ENCODE measurements at regions not wholly inside any gene's neighbourhood (a gene's known extent, or its start where the extent isn't known, plus 50 kb on each side); places are given as distances from the start of the nearest gene placed in this dataset.

DNA sequence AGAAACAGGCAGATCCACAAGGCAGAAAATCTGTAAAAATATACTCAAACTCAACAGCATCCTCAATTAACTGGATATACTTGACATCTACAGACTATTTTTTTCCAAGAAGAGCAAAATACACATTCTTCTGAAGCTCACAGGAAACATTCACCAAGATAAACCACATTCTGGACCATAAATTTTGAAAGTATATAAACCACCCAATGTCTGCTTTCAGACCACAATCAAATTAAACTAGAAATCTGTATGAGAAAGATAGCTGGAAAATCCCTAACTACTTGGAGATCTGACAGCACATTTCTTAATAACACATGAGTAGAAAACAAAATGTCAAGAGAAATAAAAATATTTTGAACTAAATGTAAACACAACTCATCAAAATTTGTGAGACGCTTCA, 195.5 kb downstream of the ERMARD start:
- no peak overlapping the region for H2AK5ac ChIP-seq (ENCODE audit: low read length, severe bottlenecking)
- H3K9ac ChIP-seq (ENCODE audit: low read length): no peak overlapping the region
- H2BK5ac ChIP-seq (ENCODE audit: low read depth, low read length, poor library complexity, severe bottlenecking): no peak overlapping the region
- DNase-seq: no peak
- no peak overlapping the region for H2BK120ac ChIP-seq (ENCODE audit: low read depth, low read length)
- H3K79me1 ChIP-seq (replicated peaks; ENCODE audit: low read length, poor library complexity, severe bottlenecking): no peaks in the 10 kb centered on the region
- H4K8ac ChIP-seq (ENCODE audit: low read length): no peak overlapping the region
- H2BK12ac ChIP-seq (ENCODE audit: low read length in 2 of 2): no peak overlapping the region
- H2BK15ac ChIP-seq (ENCODE audit: low read depth, poor library complexity, severe bottlenecking): no peak overlapping the region
- no peak overlapping the region for H3K18ac ChIP-seq (ENCODE audit: low read depth in 1 of 2, low read length in 2 of 2)
- H3K14ac ChIP-seq (ENCODE audit: low read length in 2 of 2): no peak overlapping the region
- 60% methylated on average over 1 of the region's 1 CpG for WGBS
- no peak overlapping the region for H3K4me2 ChIP-seq (ENCODE audit: low read length, poor library complexity, severe bottlenecking)
- H3K4me3 ChIP-seq (ENCODE audit: insufficient read depth in 1 of 2, low read depth in 1 of 2, low read length in 2 of 2): no peak overlapping the region
- H3K9me3 ChIP-seq (ENCODE audit: control insufficient read depth, low read length): peaks cover 14% of the 10 kb centered on the region
- H3K27me3 ChIP-seq (ENCODE audit: control insufficient read depth in 1 of 2, insufficient read depth in 1 of 2, low read length in 2 of 2): peaks cover 0 to 7% of the 10 kb centered on the region in 2 experiments
- H3K4me1 ChIP-seq (ENCODE audit: control insufficient read depth, insufficient read depth, low read depth, low read length): no peaks in the 10 kb centered on the region
- no peak overlapping the region for H2AFZ ChIP-seq (ENCODE audit: low read depth, low read length)
- no peaks in the 10 kb centered on the region for H3K36me3 ChIP-seq (ENCODE audit: control insufficient read depth in 1 of 2, insufficient read depth in 2 of 2, low read depth in 1 of 2, low read length in 2 of 2)
- H4K91ac ChIP-seq (ENCODE audit: low read length): no peak overlapping the region
- no peak overlapping the region for H3K23ac ChIP-seq (ENCODE audit: low read length in 2 of 2)
- no peak overlapping the region for H3K4ac ChIP-seq (ENCODE audit: low read depth in 1 of 2, low read length in 2 of 2)
- no peak overlapping the region for H3K27ac ChIP-seq (ENCODE audit: low read length, poor library complexity, severe bottlenecking)

GRCh38 chr6:169945117-169945516, 193.7 kb downstream of the ERMARD start:
- no peaks in the 10 kb centered on the region for H3K36me3 ChIP-seq (ENCODE audit: control insufficient read depth in 1 of 2, insufficient read depth in 2 of 2, low read depth in 1 of 2, low read length in 2 of 2)
- no peak overlapping the region for H2BK120ac ChIP-seq (ENCODE audit: low read depth, low read length)
- no peak overlapping the region for H4K91ac ChIP-seq (ENCODE audit: low read length)
- no peak overlapping the region for H4K8ac ChIP-seq (ENCODE audit: low read length)
- WGBS: 47% methylated on average over 1 of the region's 3 CpGs
- no peak overlapping the region for H2AK5ac ChIP-seq (ENCODE audit: low read length, severe bottlenecking)
- H3K79me1 ChIP-seq (replicated peaks; ENCODE audit: low read length, poor library complexity, severe bottlenecking): no peaks in the 10 kb centered on the region
- no peak overlapping the region for H2BK12ac ChIP-seq (ENCODE audit: low read length in 2 of 2)
- no peak overlapping the region for H3K23ac ChIP-seq (ENCODE audit: low read length in 2 of 2)
- no peak for DNase-seq
- peaks cover 2% of the 10 kb centered on the region for H3K4me1 ChIP-seq (ENCODE audit: control insufficient read depth, insufficient read depth, low read depth, low read length)
- H3K9me3 ChIP-seq (ENCODE audit: control insufficient read depth, low read length): peaks cover 14% of the 10 kb centered on the region
- H3K4ac ChIP-seq (ENCODE audit: low read depth in 1 of 2, low read length in 2 of 2): no peak overlapping the region
- no peak overlapping the region for H3K14ac ChIP-seq (ENCODE audit: low read length in 2 of 2)
- H3K27ac ChIP-seq (ENCODE audit: low read length, poor library complexity, severe bottlenecking): no peak overlapping the region
- H2AFZ ChIP-seq (ENCODE audit: low read depth, low read length): no peak overlapping the region
- no peak overlapping the region for H2BK5ac ChIP-seq (ENCODE audit: low read depth, low read length, poor library complexity, severe bottlenecking)
- H2BK15ac ChIP-seq (ENCODE audit: low read depth, poor library complexity, severe bottlenecking): no peak overlapping the region
- peaks cover 11 to 25% of the 10 kb centered on the region in 2 experiments for H3K27me3 ChIP-seq (ENCODE audit: control insufficient read depth in 1 of 2, insufficient read depth in 1 of 2, low read length in 2 of 2)
- no peak overlapping the region for H3K9ac ChIP-seq (ENCODE audit: low read length)
- no peak overlapping the region for H3K4me2 ChIP-seq (ENCODE audit: low read length, poor library complexity, severe bottlenecking)
- H3K4me3 ChIP-seq (ENCODE audit: insufficient read depth in 1 of 2, low read depth in 1 of 2, low read length in 2 of 2): no peak overlapping the region
- no peak overlapping the region for H3K18ac ChIP-seq (ENCODE audit: low read depth in 1 of 2, low read length in 2 of 2)

DNA sequence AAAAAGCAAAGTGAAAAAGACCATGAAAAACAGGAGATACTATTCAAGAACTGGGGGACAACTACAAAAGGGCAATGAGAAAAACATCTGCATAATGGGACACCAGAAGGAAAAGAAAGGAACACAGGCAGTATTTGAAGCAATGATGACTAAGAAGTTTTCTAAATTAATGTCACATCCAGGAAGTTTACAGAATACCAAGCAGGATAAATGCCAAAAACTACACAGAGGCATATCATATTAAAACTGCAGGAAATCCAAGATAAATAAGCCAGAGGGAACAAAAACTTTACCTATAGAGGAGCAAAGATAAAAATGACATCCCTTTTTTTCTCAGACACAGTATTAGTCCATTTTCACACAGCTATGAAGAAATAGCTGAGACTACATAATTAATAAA, 193.0 kb downstream of the ERMARD start:
- H3K27ac ChIP-seq (ENCODE audit: low read length, poor library complexity, severe bottlenecking): no peak overlapping the region
- H2BK15ac ChIP-seq (ENCODE audit: low read depth, poor library complexity, severe bottlenecking): no peak overlapping the region
- no peak overlapping the region for H4K91ac ChIP-seq (ENCODE audit: low read length)
- H2AK5ac ChIP-seq (ENCODE audit: low read length, severe bottlenecking): no peak overlapping the region
- no peak overlapping the region for H4K8ac ChIP-seq (ENCODE audit: low read length)
- no peak overlapping the region for H3K4me2 ChIP-seq (ENCODE audit: low read length, poor library complexity, severe bottlenecking)
- no peaks in the 10 kb centered on the region for H3K36me3 ChIP-seq (ENCODE audit: control insufficient read depth in 1 of 2, insufficient read depth in 2 of 2, low read depth in 1 of 2, low read length in 2 of 2)
- H3K27me3 ChIP-seq (ENCODE audit: control insufficient read depth in 1 of 2, insufficient read depth in 1 of 2, low read length in 2 of 2): peaks cover 16 to 31% of the 10 kb centered on the region in 2 experiments
- H3K4ac ChIP-seq (ENCODE audit: low read depth in 1 of 2, low read length in 2 of 2): no peak overlapping the region
- H2BK12ac ChIP-seq (ENCODE audit: low read length in 2 of 2): no peak overlapping the region
- no peak overlapping the region for H3K23ac ChIP-seq (ENCODE audit: low read length in 2 of 2)
- H3K18ac ChIP-seq (ENCODE audit: low read depth in 1 of 2, low read length in 2 of 2): no peak overlapping the region
- H2AFZ ChIP-seq (ENCODE audit: low read depth, low read length): no peak overlapping the region
- H3K14ac ChIP-seq (ENCODE audit: low read length in 2 of 2): no peak overlapping the region
- no peak overlapping the region for H3K4me3 ChIP-seq (ENCODE audit: insufficient read depth in 1 of 2, low read depth in 1 of 2, low read length in 2 of 2)
- H2BK120ac ChIP-seq (ENCODE audit: low read depth, low read length): no peak overlapping the region
- H3K4me1 ChIP-seq (ENCODE audit: control insufficient read depth, insufficient read depth, low read depth, low read length): peaks cover 2% of the 10 kb centered on the region
- H3K9ac ChIP-seq (ENCODE audit: low read length): no peak overlapping the region
- H3K9me3 ChIP-seq (ENCODE audit: control insufficient read depth, low read length): peaks cover 14% of the 10 kb centered on the region
- no peaks in the 10 kb centered on the region for H3K79me1 ChIP-seq (replicated peaks; ENCODE audit: low read length, poor library complexity, severe bottlenecking)
- no peak overlapping the region for H2BK5ac ChIP-seq (ENCODE audit: low read depth, low read length, poor library complexity, severe bottlenecking)
- DNase-seq: no peak

GRCh38 chr6:169944061-169944337, 192.6 kb downstream of the ERMARD start:
- H3K4me3 ChIP-seq (ENCODE audit: insufficient read depth in 1 of 2, low read depth in 1 of 2, low read length in 2 of 2): no peak overlapping the region

More at GRCh38 chr6:169944061-169944337, 192.6 kb downstream of the ERMARD start:
- Histone ChIP-seq H3K4me1 (ENCODE audit: control insufficient read depth, insufficient read depth, low read depth, low read length) (peaks cover 2% of the 10 kb centered on the region), H2BK120ac (ENCODE audit: low read depth, low read length) (no peak overlapping the region), H3K27ac (ENCODE audit: low read length, poor library complexity, severe bottlenecking) (no peak overlapping the region), H3K27me3 (ENCODE audit: control insufficient read depth in 1 of 2, insufficient read depth in 1 of 2, low read length in 2 of 2) (peaks cover 20 to 32% of the 10 kb centered on the region in 2 experiments), H4K91ac (ENCODE audit: low read length) (no peak overlapping the region), H3K36me3 (ENCODE audit: control insufficient read depth in 1 of 2, insufficient read depth in 2 of 2, low read depth in 1 of 2, low read length in 2 of 2) (no peaks in the 10 kb centered on the region), H3K79me1 (replicated peaks; ENCODE audit: low read length, poor library complexity, severe bottlenecking) (no peaks in the 10 kb centered on the region), H2AFZ (ENCODE audit: low read depth, low read length) (no peak overlapping the region), H3K14ac (ENCODE audit: low read length in 2 of 2) (no peak overlapping the region), H3K18ac (ENCODE audit: low read depth in 1 of 2, low read length in 2 of 2) (no peak overlapping the region), H2BK5ac (ENCODE audit: low read depth, low read length, poor library complexity, severe bottlenecking) (no peak overlapping the region), H3K9ac (ENCODE audit: low read length) (no peak overlapping the region), H2BK15ac (ENCODE audit: low read depth, poor library complexity, severe bottlenecking) (no peak overlapping the region), H2BK12ac (ENCODE audit: low read length in 2 of 2) (no peak overlapping the region), H3K4ac (ENCODE audit: low read depth in 1 of 2, low read length in 2 of 2) (no peak overlapping the region), H4K8ac (ENCODE audit: low read length) (no peak overlapping the region), H3K4me2 (ENCODE audit: low read length, poor library complexity, severe bottlenecking) (no peak overlapping the region), H3K23ac (ENCODE audit: low read length in 2 of 2) (no peak overlapping the region), H2AK5ac (ENCODE audit: low read length, severe bottlenecking) (no peak overlapping the region), H3K9me3 (ENCODE audit: control insufficient read depth, low read length) (peaks cover 14% of the 10 kb centered on the region)
- DNase-seq: no peak

All from mesenchymal stem cell (in vitro differentiated cells and primary cell).